Frontal cortex (tissue), 3 donors: ENCODE measurements at regions not wholly inside any gene's neighbourhood (a gene's known extent, or its start where the extent isn't known, plus 50 kb on each side); places are given as distances from the start of the nearest gene placed in this dataset.

Source experiments
- DNase-seq, 2 donors: peaks; one replicate each; pipeline ENCODE4 v3.0.0; 2012; ENCODE audit warnings: low spot score in 2 of 2
- FAIRE-seq: peaks from 2 replicates; lab custom pipeline; 2012; peaks lifted over from hg19 to GRCh38; lab: Jason Lieb, UNC
- donor health status: control.
- donor health status: control.
- donor health status: control.

- FAIRE-seq (no peak), DNase-seq (no peak)
Measured at GRCh38 chrX:130974323-130974722, 71.3 kb upstream of the ENOX2 start.

- no peak for FAIRE-seq
- DNase-seq = peak in 1 of 2 donors; percentile 16
Measured at GRCh38 chrX:130975947-130976346, 72.9 kb upstream of the ENOX2 start.

- DNase-seq = no peak
- no peak for FAIRE-seq
Measured at GRCh38 chrX:130981836-130982235, 76.3 kb upstream of the ARHGAP36 start.

GRCh38 chrX:130984782-130985181, 73.4 kb upstream of the ARHGAP36 start:
- DNase-seq (no peak), FAIRE-seq (no peak)

GRCh38 chrX:130987241-130987640, 70.9 kb upstream of the ARHGAP36 start:
- FAIRE-seq (no peak), DNase-seq (no peak)

- no peak for DNase-seq
- FAIRE-seq = no peak
Measured at GRCh38 chrX:130990723-130991122, 67.4 kb upstream of the ARHGAP36 start.

- DNase-seq (peak in 1 of 2 donors; percentile 1), FAIRE-seq (no peak)
Measured at GRCh38 chrX:130994671-130995070, 63.5 kb upstream of the ARHGAP36 start.

- no peak for FAIRE-seq
- no peak for DNase-seq
Measured at GRCh38 chrX:130995439-130995838, 62.7 kb upstream of the ARHGAP36 start.

- DNase-seq (no peak), FAIRE-seq (no peak)
Measured at GRCh38 chrX:130997314-130997713, 60.8 kb upstream of the ARHGAP36 start.

GRCh38 chrX:130999360-130999759, 58.8 kb upstream of the ARHGAP36 start:
- no peak for DNase-seq
- FAIRE-seq = no peak
